Middle frontal gyrus (tissue), 1 donor: ENCODE measurements at regions not wholly inside any gene's neighbourhood (a gene's known extent, or its start where the extent isn't known, plus 50 kb on each side); places are given as distances from the start of the nearest gene placed in this dataset.
"Not testable (repeated sequence)": the region's sequence is repeated elsewhere in the genome, so short reads cannot be mapped to it uniquely, and the experiment has no call there.

ENCODE experiments used
- DNase-seq: peaks from one replicate; pipeline ENCODE4 v3.0.0-alpha.2; 2015; ENCODE audit warnings: low spot score; ENCODE audit errors: extremely low spot score

- no peak for DNase-seq
Observed at GRCh38 chr1:90356101-90356500, 361.0 kb downstream of the BARHL2 start.

- no peak for DNase-seq
Observed at GRCh38 chr1:90354704-90355103, 359.8 kb downstream of the ZNF326 start.

- DNase-seq: no peak
Observed at GRCh38 chr1:90351019-90351418, 356.1 kb downstream of the ZNF326 start.

GRCh38 chr1:90349510-90349909, 354.6 kb downstream of the ZNF326 start:
- DNase-seq: no peak

GRCh38 chr1:90348934-90349333, 354.0 kb downstream of the ZNF326 start:
- no peak for DNase-seq

- not testable (repeated sequence) for DNase-seq
Observed at GRCh38 chr1:90348459-90348858, 353.5 kb downstream of the ZNF326 start.

GRCh38 chr1:90347366-90347765, 352.5 kb downstream of the ZNF326 start:
- DNase-seq: no peak

GRCh38 chr1:90346757-90347156, 351.8 kb downstream of the ZNF326 start:
- DNase-seq: no peak

- no peak for DNase-seq
Observed at GRCh38 chr1:90346349-90346748, 351.4 kb downstream of the ZNF326 start.

GRCh38 chr1:90344963-90345730, 350.2 kb downstream of the ZNF326 start:
- no peak for DNase-seq

- DNase-seq: no peak
Observed at GRCh38 chr1:90341516-90341915, 346.6 kb downstream of the ZNF326 start.

GRCh38 chr1:90340606-90341005, 345.7 kb downstream of the ZNF326 start:
- no peak for DNase-seq

- no peak for DNase-seq
Observed at GRCh38 chr1:90339811-90340210, 344.9 kb downstream of the ZNF326 start.

GRCh38 chr1:90336552-90337324, 341.8 kb downstream of the ZNF326 start:
- DNase-seq: no peak

- no peak for DNase-seq
Observed at GRCh38 chr1:90335558-90335957, 340.6 kb downstream of the ZNF326 start.

GRCh38 chr1:90334137-90334536, 339.2 kb downstream of the ZNF326 start:
- no peak for DNase-seq

GRCh38 chr1:90325168-90325567, 330.3 kb downstream of the ZNF326 start:
- DNase-seq: no peak

- no peak for DNase-seq
Observed at GRCh38 chr1:90322186-90322585, 327.3 kb downstream of the ZNF326 start.

- DNase-seq: no peak
Observed at GRCh38 chr1:90319918-90320317, 325.0 kb downstream of the ZNF326 start.

- no peak for DNase-seq
Observed at GRCh38 chr1:90318431-90318830, 323.5 kb downstream of the ZNF326 start.

- no peak for DNase-seq
Observed at GRCh38 chr1:90317628-90318027, 322.7 kb downstream of the ZNF326 start.

- DNase-seq: no peak
Observed at GRCh38 chr1:90314533-90314932, 319.6 kb downstream of the ZNF326 start.

- DNase-seq: no peak
Observed at GRCh38 chr1:90313778-90314177, 318.9 kb downstream of the ZNF326 start.
